NB4 (cell line): ENCODE measurements at regions not wholly inside any gene's neighbourhood (a gene's known extent, or its start where the extent isn't known, plus 50 kb on each side); places are given as distances from the start of the nearest gene placed in this dataset.

Experiments used
- MAX ChIP-seq: IDR thresholded peaks from 2 replicates; pipeline ENCODE4 v1.6.1; 2011; ENCODE audit warnings: low read depth, low read length
- MYC ChIP-seq: IDR thresholded peaks from 2 replicates; pipeline ENCODE4 v1.6.1; 2011; ENCODE audit warnings: low read depth, low read length
- POLR2A ChIP-seq: IDR thresholded peaks from 2 replicates; pipeline ENCODE4 v1.6.1; 2011; ENCODE audit warnings: mild to moderate bottlenecking; ENCODE audit not compliant: insufficient read length; ENCODE audit errors: extremely low read depth
- TF ChIP-seq, protein P1 (sequence below): IDR thresholded peaks from one replicate; pipeline ENCODE4 v1.5.1; 2012; ENCODE audit warnings: low read depth, low read length

DNA sequence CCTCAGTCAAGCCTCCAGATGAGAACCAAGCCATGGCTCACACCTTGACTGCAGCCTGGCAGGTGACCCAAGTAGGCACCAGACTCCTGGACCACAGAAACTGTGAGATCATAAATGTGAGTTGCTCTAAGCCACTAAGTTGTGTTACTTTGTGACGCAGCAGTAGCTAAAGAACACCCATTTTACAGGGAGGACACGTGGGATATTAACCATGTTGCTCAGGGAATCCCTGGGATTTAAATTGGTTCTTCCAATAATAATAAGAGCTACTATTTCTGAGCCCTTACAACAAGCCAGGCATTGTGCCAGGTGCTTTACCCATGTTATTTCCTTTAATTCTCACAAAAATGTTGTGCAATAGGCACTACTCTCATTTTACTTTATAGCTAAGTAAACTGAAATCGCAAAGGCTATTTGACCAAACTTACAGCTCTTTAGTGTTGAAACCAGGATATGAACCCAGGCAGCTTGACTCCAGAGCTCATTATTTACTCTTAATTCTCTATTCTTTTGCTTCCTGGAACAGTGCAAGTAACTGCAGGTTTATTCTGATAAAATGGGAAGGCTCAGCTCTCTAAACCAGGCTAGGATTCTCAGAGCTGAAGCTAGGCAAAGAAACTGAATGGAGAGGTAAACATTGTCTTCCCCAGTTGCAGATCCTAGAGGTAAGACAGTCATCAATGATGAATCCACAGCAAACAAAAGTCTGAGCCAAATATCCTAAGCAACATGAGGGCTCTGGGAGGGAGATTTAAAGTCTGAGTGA is 294.4 kb downstream of the KBTBD8 start:
- TF ChIP-seq POLR2A (no peak), MAX (no peak), MYC (no peak)
- TF ChIP-seq, protein P1, sequence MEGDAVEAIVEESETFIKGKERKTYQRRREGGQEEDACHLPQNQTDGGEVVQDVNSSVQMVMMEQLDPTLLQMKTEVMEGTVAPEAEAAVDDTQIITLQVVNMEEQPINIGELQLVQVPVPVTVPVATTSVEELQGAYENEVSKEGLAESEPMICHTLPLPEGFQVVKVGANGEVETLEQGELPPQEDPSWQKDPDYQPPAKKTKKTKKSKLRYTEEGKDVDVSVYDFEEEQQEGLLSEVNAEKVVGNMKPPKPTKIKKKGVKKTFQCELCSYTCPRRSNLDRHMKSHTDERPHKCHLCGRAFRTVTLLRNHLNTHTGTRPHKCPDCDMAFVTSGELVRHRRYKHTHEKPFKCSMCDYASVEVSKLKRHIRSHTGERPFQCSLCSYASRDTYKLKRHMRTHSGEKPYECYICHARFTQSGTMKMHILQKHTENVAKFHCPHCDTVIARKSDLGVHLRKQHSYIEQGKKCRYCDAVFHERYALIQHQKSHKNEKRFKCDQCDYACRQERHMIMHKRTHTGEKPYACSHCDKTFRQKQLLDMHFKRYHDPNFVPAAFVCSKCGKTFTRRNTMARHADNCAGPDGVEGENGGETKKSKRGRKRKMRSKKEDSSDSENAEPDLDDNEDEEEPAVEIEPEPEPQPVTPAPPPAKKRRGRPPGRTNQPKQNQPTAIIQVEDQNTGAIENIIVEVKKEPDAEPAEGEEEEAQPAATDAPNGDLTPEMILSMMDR: no peak
